Endodermal cell (in vitro differentiated cells): ENCODE measurements at regions not wholly inside any gene's neighbourhood (a gene's known extent, or its start where the extent isn't known, plus 50 kb on each side); places are given as distances from the start of the nearest gene placed in this dataset.

Experiments
- DNase-seq: peaks from one replicate; pipeline ENCODE4 v3.0.0-alpha.2; 2017
- H3K27ac ChIP-seq: 2 replicates; pipeline ENCODE4 v1.5.1; 2013; ENCODE audit warnings: mild to moderate bottlenecking, low read depth, low read length, moderate library complexity
- H3K27me3 ChIP-seq: 2 replicates; pipeline ENCODE4 v1.6.1; 2013; ENCODE audit warnings: mild to moderate bottlenecking, low read length, moderate library complexity; ENCODE audit not compliant: insufficient read depth, control insufficient read depth, poor library complexity, severe bottlenecking
- H3K36me3 ChIP-seq: 2 replicates; pipeline ENCODE4 v1.7.0; 2013; ENCODE audit warnings: mild to moderate bottlenecking, low read length, moderate library complexity; ENCODE audit not compliant: control insufficient read depth, insufficient read depth
- H3K4me1 ChIP-seq: one replicate; pipeline ENCODE4 v1.7.0; 2013; ENCODE audit warnings: low read length; ENCODE audit not compliant: control insufficient read depth, insufficient read depth
- H3K4me3 ChIP-seq: 2 replicates; pipeline ENCODE4 v1.5.1; 2013; ENCODE audit warnings: mild to moderate bottlenecking, low read length, moderate library complexity
- H3K9ac ChIP-seq: 2 replicates; pipeline ENCODE4 v1.6.1; 2013; ENCODE audit warnings: mild to moderate bottlenecking, low read length, moderate library complexity; ENCODE audit not compliant: poor library complexity, severe bottlenecking; ENCODE audit errors: extremely low read depth
- H3K9me3 ChIP-seq: 2 replicates; pipeline ENCODE4 v1.6.1; 2013; ENCODE audit warnings: mild to moderate bottlenecking, low read length, moderate library complexity; ENCODE audit not compliant: control insufficient read depth
- H3K27ac Mint-ChIP-seq: 2 replicates; pipeline ENCODE4 v1.8.0; 2020; ENCODE audit warnings: mixed read lengths
- H3K27me3 Mint-ChIP-seq: 2 replicates; pipeline ENCODE4 v1.8.0; 2021; ENCODE audit warnings: mild to moderate bottlenecking, mixed read lengths; ENCODE audit not compliant: insufficient read depth
- H3K36me3 Mint-ChIP-seq: 2 replicates; pipeline ENCODE4 v1.8.0; 2020; ENCODE audit warnings: low read depth, mixed read lengths
- H3K4me1 Mint-ChIP-seq: 2 replicates; pipeline ENCODE4 v1.8.0; 2020; ENCODE audit warnings: mixed read lengths
- H3K4me3 Mint-ChIP-seq: 2 replicates; pipeline ENCODE4 v1.8.0; 2020; ENCODE audit warnings: mild to moderate bottlenecking, moderate library complexity, mixed read lengths
- H3K9me3 Mint-ChIP-seq: 2 replicates; pipeline ENCODE4 v1.8.0; 2020; ENCODE audit warnings: mild to moderate bottlenecking, mixed read lengths
- WGBS, 2 experiments: methylation state at CpG; one replicate each; pipeline versions ENCODE4 v1.1.5 to v1.1.7; 2013; ENCODE audit warnings: missing lambda C conversion rate in 2 of 2, mixed read lengths in 1 of 2; ENCODE audit not compliant: insufficient coverage in 1 of 2, insufficient read length in 1 of 2; 5-methylcytosine and 5-hydroxymethylcytosine counted together
- TF ChIP-seq, protein P1 (sequence below): fragments of 200-600 bp; sonication (generic); conservative IDR thresholded peaks from 2 replicates; pipeline ENCODE4 v1.5.0; 2021; ENCODE audit warnings: antibody characterized with exemption, mild to moderate bottlenecking

DNA sequence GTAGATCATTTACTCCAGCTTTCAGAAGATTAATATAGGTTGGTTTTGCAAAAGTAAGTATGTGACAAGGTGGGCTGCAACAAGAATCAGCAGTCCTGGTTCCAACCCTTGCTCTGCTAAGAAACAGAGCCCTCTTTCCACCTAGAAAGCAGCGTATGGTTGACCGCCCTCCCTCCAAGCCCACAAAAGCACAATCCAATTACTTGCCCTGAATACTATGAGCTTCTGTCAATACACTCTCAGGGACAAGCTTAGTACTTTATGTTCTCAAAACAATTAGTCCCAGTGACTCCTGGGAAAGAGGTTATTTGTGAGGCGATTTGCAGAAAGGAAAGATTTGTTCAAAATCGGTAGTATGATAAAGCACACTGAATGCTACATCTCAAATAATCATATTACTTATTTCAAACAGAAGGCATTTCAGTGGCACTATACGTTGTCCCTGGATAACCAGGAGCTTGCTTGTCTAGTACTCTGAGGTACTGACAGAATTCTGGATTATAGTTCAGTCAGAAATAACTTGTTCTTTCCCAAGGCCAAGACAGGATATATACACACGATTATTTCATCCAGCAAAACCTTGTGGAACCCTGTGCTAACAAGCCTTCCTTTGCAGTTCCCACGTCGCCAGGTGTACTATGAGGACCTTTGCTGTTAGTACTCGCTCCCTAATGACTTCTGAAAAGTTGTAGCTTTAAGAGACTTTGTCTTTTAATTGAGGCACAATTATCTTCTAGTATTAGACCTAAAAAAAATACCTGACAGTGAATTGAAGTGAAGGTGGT is 96.9 kb upstream of the ADTRP start:
- H3K36me3 ChIP-seq = no peaks in the 10 kb centered on the region
- DNase-seq = no peak
- no peak overlapping the region for H3K4me3 ChIP-seq
- Mint-ChIP-seq H3K4me1 (peaks cover 10% of the 10 kb centered on the region), H3K27me3 (no peaks in the 10 kb centered on the region), H3K9me3 (peaks cover 7% of the 10 kb centered on the region), H3K4me3 (no peak overlapping the region), H3K36me3 (no peaks in the 10 kb centered on the region), H3K27ac (no peak overlapping the region)
- H3K27ac ChIP-seq = no peak overlapping the region
- H3K27me3 ChIP-seq = no peaks in the 10 kb centered on the region
- no peaks in the 10 kb centered on the region for H3K9me3 ChIP-seq
- 92 to 100% methylated on average over 5 to 9 of the region's 9 CpGs for WGBS, 2 experiments
- peaks cover 3% of the 10 kb centered on the region for H3K4me1 ChIP-seq
- TF ChIP-seq, protein P1, sequence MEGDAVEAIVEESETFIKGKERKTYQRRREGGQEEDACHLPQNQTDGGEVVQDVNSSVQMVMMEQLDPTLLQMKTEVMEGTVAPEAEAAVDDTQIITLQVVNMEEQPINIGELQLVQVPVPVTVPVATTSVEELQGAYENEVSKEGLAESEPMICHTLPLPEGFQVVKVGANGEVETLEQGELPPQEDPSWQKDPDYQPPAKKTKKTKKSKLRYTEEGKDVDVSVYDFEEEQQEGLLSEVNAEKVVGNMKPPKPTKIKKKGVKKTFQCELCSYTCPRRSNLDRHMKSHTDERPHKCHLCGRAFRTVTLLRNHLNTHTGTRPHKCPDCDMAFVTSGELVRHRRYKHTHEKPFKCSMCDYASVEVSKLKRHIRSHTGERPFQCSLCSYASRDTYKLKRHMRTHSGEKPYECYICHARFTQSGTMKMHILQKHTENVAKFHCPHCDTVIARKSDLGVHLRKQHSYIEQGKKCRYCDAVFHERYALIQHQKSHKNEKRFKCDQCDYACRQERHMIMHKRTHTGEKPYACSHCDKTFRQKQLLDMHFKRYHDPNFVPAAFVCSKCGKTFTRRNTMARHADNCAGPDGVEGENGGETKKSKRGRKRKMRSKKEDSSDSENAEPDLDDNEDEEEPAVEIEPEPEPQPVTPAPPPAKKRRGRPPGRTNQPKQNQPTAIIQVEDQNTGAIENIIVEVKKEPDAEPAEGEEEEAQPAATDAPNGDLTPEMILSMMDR = no peak
- H3K9ac ChIP-seq = no peak overlapping the region

DNA sequence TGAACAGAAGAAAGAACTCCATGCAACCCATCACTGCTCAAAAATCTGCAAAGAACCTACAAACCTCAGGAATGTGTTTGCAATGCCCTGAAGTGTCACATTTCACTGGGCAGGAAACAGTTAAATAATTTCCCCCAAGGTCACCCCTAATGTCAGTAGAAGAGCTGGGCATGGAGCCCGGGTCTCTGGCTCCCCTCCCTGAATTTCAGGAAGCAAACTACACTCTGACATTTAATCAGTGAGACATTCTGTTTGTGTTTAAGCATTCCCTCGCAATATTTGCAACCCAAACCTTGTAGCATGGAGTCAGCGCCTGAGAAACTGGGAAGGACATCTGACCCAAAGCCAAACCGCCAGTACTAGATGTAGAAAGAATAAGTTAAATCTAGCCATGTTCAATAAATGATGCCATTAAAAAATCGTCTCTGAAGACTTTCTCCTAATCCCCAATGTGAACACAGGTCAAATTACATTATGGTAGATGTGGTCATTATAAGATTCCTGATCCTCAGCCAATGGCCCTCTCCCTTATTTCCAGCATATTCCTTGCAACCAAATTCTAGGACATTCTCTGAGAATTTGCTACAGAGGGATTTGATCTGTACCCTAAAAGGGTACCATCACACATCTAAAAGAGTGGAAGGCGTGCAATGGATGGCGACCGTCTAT is 91.2 kb upstream of the ADTRP start:
- no peaks in the 10 kb centered on the region for H3K27me3 Mint-ChIP-seq
- H3K4me3 Mint-ChIP-seq = no peak overlapping the region
- peaks cover 2% of the 10 kb centered on the region for H3K9me3 Mint-ChIP-seq
- no peaks in the 10 kb centered on the region for H3K36me3 Mint-ChIP-seq
- Histone ChIP-seq H3K27ac (no peak overlapping the region), H3K9me3 (no peaks in the 10 kb centered on the region), H3K4me1 (no peaks in the 10 kb centered on the region), H3K9ac (no peak overlapping the region), H3K4me3 (no peak overlapping the region), H3K27me3 (no peaks in the 10 kb centered on the region), H3K36me3 (no peaks in the 10 kb centered on the region)
- H3K4me1 Mint-ChIP-seq = no peaks in the 10 kb centered on the region
- TF ChIP-seq, protein P1 = no peak
- WGBS, 2 experiments = 63 to 76% methylated on average over 2 to 8 of the region's 8 CpGs
- no peak for DNase-seq
- H3K27ac Mint-ChIP-seq = no peak overlapping the region

DNA sequence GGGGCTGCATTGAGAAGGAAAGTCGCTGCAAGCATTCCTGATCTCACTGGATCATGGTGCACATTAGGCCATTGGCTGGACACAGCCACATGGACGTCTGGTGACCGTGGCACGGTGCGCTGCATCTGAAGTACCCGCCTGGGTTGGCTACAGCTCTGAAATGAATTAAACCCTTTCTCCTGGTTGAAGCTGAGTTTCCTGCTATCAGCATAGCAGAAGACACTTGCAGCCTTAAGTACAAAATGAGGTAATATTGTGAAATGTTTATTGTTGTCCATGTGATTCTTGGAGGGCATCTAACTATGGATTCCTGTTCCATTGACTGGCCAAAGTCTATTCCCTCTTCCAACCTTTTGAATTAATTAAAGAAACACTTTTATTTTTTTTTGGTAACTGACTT is 89.8 kb upstream of the ADTRP start:
- H3K36me3 Mint-ChIP-seq = no peaks in the 10 kb centered on the region
- peaks cover 2% of the 10 kb centered on the region for H3K9me3 Mint-ChIP-seq
- Histone ChIP-seq H3K4me1 (no peaks in the 10 kb centered on the region), H3K27me3 (no peaks in the 10 kb centered on the region), H3K27ac (no peak overlapping the region), H3K36me3 (no peaks in the 10 kb centered on the region), H3K9ac (no peak overlapping the region), H3K9me3 (no peaks in the 10 kb centered on the region), H3K4me3 (no peak overlapping the region)
- 93 to 97% methylated on average over 6 of the region's 6 CpGs for WGBS, 2 experiments
- no peaks in the 10 kb centered on the region for H3K4me1 Mint-ChIP-seq
- no peak overlapping the region for H3K4me3 Mint-ChIP-seq
- DNase-seq = no peak
- no peak overlapping the region for H3K27ac Mint-ChIP-seq
- TF ChIP-seq, protein P1 = no peak
- no peaks in the 10 kb centered on the region for H3K27me3 Mint-ChIP-seq
